ENCODE measurements at regions not wholly inside any gene's neighbourhood (a gene's known extent, or its start where the extent isn't known, plus 50 kb on each side); places are given as distances from the start of the nearest gene placed in this dataset.
"Not testable (repeated sequence)": the region's sequence is repeated elsewhere in the genome, so short reads cannot be mapped to it uniquely, and the experiment has no call there.

DNA sequence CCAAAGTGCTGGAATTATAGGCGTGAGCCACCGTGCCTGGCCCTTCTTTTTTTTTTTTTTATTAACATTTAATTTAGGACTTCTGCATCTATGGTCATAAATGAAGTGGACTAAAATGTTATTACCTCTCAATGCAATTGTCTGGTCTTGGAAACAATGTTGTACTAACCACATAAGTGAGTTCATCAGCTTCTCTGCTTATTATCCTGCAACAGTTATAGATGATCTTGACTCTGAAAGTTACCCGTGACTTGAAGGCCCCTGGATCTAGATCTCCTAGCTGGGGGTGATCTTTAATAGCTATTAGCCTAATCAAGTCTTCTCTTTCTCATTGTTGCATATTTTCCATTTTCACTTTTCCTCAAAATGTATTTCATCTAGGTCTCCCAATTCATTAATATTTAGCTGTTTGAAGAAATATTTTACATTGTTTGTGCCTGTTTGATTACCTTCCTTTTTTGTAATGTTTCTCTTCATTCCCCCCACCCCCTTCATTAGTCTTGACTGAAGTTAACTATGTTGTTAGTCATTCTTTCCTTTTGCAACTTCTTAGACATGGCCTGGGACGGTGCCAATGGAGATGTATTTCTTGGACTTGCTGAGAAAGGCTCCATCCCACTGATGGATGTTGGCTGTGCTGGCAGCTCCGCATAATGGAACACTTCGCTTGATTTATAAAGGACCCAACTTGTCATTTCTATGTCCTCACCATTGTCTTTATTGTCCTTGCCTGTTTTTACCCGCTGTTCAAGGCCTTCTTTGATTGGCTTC lies 141.6 kb upstream of the RIOK3 start:
- DNase-seq: no peak

DNA sequence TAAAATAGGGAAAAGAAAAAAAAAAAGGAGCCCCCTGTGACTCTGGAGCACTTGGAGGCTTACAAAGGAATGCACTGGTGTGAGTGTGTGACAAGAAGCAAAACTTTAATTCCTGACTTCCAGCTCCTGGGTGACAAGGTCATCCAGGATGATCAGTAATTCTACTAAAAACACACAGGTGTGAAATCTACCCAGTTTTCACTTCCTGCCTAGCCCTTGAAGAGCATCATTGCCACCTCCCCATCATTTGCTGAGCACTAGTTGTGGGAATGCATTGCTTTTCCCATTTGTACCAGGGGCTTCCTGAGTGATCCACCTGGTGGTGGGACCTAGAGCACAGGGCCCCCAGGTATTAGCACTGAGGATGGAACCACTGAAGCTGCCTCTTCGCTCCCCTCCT lies 139.7 kb upstream of the RIOK3 start:
- DNase-seq: no peak

DNA sequence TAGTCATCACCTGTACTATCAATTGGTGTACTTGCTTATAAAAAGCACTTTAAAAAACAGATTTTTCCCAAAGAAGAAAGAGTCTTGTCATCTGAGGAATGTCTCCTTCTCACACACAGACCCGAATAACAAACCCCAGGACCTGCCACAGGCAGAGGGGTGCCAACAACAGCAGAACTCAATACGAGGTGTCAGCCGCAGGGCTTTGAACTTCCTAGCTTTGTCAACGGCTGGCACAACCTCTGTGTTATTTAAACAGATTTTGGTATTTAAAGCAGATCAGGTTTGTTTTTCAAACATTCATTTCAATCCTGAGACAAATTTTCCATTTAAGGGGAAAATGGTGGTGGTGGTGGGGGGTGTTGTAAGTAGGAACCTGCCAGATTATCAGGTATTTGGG lies 138.4 kb upstream of the RIOK3 start:
- no peak for DNase-seq

DNA sequence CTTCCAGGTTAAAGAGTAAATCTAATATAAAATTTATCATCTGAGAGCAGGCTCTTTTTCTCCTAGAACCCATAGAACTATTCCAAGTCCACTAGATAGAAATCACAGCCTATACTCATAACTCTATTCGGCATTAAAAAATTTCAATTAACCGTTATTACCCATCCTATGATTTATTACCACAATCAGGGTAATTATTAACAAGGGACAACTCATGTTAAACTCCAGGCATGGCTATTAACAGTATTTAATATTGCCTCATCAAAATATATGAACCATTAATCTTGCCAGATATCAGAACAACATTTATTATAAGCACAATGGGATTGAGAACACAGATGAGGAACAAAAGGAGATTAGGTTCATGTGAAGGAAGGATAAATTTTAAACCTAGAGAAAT lies 136.8 kb upstream of the RIOK3 start:
- no peak for DNase-seq

DNA sequence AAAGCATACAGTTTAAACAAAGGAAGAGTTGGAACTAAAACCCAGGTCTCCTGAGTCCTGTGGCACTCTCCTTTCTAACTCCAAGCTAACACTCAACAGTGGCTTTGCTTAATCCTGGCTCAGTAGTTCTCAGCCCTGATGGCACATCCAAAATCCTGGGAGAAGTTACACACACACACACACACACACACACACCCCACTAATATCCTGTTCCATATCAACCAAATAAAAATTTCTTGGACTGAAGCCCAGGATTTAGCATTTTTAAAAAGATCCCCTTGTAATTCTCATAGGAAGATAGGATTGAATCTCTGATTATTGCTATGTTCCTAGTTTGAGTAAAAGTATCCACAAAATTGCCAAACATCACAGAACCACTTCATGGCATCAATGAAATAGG lies 136.1 kb upstream of the RIOK3 start:
- no peak for DNase-seq

DNA sequence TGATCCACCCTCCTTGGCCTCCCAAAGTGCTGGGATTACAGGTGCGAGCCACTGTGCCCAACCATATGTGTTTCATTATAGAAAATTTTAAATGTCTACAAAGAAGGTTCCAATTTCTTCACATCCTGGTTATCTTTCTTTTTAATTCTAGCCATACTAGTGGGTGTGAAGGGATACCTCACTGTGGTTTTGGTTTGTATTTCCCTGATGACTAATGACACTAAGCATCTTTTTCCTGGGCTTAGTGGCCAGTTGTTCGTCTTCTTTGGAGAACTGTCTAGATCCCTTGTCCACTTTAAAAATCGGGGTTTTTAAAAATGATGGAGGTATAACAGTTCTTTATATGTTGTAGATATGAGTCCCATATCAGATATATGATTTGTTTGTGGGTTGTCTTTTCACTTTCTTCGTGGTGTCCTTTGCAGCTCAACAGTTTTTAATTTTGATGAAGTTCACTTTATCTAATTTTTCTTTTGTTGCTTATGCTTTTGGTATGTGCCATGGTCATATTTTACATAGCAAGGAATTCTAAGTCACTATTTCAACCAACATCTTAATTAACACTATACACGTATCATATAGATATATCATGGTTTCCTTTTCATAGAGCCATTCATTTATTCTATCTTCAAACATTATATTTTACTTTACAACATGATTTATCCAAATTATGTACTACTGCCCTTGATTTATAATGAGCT lies 135.0 kb upstream of the RIOK3 start:
- no peak for DNase-seq

- DNase-seq: no peak
Observed at GRCh38 chr18:23320709-23321236, 132.3 kb upstream of the RIOK3 start.

DNA sequence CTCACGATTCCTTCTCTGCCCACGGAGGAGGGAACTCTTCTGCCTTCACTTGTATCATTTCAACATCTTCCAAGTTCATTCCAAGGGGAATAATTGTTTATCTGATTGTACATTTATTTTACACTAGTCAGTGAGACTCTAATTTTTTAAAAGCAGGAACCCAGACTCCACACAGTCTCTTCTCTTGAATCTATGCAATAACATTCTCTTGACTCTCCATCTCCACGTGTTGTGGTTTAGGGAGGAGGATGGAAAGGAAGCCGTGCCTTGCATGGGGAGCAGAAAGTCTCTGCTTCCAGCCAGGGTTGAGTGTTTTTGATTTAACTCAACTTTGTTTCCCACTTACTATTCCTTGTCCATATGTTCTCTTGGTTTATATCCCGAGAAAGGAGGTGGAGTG lies 131.1 kb upstream of the RIOK3 start:
- no peak for DNase-seq

DNA sequence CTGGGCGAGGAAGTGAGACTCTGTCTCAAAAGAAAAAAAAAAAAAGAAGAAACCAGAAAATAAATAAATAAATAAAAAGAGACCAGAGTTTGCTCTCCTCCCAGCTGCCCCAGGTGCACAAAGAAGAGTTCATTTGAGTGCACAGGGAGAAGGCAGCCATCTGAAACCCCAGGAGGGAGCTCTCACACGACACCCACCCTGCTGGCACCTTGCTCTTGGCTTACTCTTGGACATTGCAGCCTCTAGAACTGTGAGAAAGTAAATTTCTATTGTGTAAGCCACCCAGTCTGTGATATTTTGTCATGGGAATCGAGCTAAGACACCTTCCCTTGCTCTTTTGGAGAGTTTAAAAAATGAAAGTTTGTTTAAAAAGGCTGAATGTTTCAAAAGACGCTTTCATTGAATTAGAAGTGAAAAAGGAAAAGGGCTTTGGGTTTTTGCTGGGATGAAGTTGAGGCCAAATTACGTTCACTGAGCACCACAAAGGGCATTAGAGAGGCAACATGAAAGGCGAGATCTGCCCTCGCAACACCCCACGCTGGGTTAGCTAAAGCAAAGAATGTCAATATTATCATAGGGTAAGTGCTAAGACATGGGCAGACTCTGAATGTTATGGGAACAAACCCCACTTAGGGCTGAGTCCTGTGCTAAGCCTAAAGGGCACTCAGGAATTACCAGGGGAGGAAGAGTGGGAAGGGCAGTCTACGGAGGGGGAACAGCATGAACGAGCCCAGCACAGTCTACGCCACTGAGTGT lies 128.9 kb upstream of the RIOK3 start:
- no peak for DNase-seq

- DNase-seq: no peak
Observed at GRCh38 chr18:23324861-23325260, 128.2 kb upstream of the RIOK3 start.

- not testable (repeated sequence) for DNase-seq
Observed at GRCh38 chr18:23329671-23330070, 123.4 kb upstream of the RIOK3 start.

DNA sequence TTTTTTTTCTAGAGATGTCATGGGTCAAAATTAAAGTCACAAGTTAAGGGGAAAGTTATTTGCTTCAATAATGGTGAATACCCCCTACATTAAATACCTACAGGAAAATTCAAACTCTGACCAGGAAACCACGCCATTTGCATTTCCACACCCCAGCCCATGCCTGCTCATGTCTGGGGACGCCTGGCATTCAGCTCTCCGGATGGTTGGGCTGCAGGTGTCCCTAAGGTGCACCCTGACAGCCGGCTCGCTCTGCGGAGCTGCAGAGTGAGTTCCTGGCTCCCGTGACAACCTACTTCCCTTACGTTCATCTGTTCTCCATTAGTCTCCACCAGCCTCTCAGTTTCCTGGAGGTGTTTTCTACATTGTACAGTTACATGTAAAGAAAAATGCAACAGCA lies 122.7 kb upstream of the RIOK3 start:
- DNase-seq: no peak

DNA sequence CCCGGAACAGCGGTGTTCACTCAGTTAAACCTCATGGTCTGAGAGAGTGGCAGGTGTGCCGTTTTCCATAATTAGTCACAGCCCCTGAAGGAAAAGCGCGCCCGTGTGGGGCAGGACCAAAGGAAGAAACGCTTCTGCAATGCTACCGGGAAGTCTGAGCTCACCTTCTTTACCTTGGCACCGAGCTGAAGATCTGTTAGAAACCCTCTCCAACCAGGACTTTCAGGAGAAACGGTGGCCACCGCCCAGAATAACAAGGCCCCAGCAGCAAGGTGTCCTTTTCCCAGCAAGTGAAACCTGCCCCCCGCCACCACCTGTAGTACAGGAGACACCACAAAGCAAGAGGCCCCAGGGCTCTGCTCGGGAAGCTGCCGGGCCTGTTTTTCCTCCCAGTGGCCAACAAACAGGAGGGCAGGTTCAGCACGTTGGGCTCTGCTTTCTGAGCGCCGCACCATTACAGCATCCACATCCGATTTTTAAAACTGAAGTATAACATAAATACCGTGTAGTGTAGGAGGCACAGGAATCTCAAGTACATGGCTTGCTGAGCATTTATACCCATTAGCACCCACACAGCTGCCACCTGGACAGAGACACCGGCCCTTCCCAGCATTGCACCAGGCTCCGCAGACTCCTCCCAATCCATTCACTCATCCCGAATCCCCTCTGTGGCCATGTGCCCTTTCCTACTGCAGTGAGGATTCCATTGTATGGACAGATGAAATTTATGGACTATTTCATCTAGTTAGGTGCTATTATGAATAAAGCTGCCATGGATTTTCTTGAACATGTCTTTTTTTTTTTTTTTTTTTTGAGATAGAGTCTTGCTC lies 121.8 kb upstream of the RIOK3 start:
- DNase-seq: no peak

DNA sequence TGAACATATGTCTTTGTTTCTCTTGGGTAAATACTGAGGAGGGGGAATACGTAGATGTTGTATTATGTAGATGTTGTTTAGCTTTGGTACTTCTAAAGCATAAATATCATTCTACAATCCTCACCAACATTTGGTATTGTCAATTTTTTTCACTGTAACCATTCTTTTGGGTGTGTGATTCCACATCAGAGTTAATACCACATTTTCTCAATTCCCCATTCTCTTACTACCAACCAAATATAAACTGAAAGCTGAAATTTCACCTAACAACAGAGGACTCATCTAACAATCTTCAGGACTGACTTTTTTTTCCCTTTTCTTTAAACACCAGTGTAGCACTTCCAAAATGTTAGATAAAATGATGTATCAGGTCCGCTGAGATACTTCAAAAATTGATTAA lies 120.7 kb upstream of the RIOK3 start:
- DNase-seq: no peak

GRCh38 chr18:23333827-23334226 lies 119.3 kb upstream of the RIOK3 start:
- DNase-seq: no peak

DNA sequence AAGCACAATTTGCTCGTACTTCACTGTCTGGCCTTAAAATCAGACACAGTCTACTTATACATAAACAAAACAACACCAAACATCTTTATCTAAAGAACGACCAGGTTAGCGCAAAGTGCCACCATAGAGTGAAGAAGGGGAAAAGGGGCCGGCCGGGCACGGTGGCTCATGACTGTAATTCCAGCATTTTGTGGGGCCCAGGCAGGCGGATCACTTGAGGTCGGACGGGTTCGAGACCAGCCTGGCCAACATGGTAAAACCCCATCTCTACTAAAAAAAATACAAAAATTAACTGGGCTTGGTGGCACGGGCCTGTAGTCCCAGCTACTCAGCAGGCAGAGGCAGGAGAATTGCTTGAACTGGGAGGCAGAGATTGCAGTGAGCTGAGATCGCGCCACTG lies 118.5 kb upstream of the RIOK3 start:
- no peak for DNase-seq

DNA sequence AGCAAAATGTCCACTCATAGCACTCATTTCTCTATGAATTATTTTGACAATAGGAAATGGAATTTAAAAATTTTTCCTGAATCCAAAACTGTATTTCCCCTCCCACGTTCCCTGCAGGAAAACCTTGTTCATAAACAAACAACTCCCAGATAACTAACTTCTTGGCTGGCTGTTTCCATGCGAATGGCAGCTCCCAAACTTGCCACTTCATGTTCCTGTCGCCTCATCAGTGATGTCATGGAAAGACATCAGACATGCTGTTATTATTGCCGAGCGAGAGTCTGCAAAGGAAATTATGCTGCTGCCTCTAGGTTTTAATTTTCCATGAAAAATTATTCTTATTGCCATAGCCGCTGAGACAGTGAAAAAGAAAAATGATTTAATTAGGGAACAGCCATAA lies 117.0 kb upstream of the RIOK3 start:
- DNase-seq: no peak

DNA sequence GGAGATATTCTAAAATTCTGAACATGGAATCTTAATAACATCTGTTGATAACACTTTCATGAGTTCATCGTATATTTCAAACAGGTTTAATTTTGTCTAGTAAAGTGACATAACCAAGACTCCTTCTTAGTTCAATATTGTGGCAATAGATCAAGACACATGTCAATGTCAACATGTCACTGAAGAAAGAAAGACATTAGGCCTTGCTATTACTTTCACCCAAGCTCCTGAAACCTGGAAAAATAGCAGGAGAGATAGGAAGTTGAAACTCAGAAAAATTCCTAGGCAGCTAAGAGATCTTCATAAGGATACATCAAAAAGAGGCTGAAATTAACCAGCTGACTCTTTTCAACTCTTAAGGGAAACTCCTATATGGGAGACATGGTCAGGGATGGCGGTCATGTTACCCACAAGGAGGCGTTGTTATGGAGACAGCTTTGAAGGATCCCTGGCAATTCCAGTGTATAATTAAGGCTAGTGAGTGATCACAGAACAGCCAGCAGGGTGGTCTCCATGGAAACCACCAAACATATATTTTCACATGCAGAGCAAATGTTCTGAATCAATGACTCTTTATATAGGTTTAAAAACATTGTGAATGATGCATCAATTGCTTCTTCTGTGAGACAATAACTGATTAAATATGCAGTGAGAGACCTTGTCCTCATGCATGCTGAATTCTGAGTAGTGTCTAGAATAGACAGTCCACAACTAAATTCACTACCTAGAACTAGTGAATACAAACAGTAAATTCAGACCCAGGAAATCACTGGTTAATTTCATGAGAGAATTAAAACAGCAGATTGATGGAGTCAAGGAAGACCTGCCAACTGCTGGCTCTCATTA lies 115.3 kb upstream of the RIOK3 start:
- peak; percentile 86 for DNase-seq

- no peak for DNase-seq
Observed at GRCh38 chr18:23340661-23341060, 112.4 kb upstream of the RIOK3 start.

DNA sequence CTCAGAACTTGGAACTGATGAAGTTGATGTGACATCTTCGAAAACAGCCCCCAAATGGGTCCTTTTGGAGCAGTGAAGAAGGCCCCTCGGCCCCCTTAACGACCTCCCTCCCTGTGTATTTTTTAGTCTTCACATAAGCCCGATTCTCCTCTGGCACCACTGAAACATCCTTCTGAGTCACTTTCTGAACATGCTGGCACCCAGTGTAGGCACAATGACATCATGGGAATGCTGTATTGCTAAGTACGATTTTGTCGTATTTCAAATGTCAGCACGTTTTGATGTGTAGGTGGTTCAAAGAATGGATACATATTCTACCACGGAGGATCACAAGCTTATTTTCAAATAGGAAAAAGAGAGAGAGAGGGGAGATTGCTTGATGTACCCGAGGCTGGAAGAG lies 111.7 kb upstream of the RIOK3 start:
- DNase-seq: no peak

- DNase-seq: no peak
Observed at GRCh38 chr18:23341983-23342382, 111.1 kb upstream of the RIOK3 start.

GRCh38 chr18:23342506-23342905 lies 110.6 kb upstream of the RIOK3 start:
- no peak for DNase-seq
